Duodenal mucosa (tissue), 2 donors: ENCODE measurements at regions not wholly inside any gene's neighbourhood (a gene's known extent, or its start where the extent isn't known, plus 50 kb on each side); places are given as distances from the start of the nearest gene placed in this dataset.

Experiments
- H3K27ac ChIP-seq: one replicate; pipeline ENCODE4 v1.7.0; 2013; ENCODE audit warnings: low read depth, low read length
- H3K27me3 ChIP-seq, 2 donors: one replicate each; pipeline ENCODE4 v1.7.0; 2013; ENCODE audit warnings: low read length in 2 of 2, control low read depth in 1 of 2; ENCODE audit not compliant: insufficient read depth in 2 of 2, control insufficient read depth in 1 of 2
- H3K36me3 ChIP-seq, 2 donors: one replicate each; pipeline ENCODE4 v1.7.0; 2013; ENCODE audit warnings: low read length in 2 of 2, control low read depth in 1 of 2; ENCODE audit not compliant: insufficient read depth in 2 of 2, control insufficient read depth in 1 of 2
- H3K4me1 ChIP-seq, 2 donors: one replicate each; pipeline ENCODE4 v1.7.0; 2013; ENCODE audit warnings: low read length in 2 of 2, control low read depth in 1 of 2; ENCODE audit not compliant: insufficient read depth in 2 of 2, control insufficient read depth in 1 of 2
- H3K4me3 ChIP-seq, 2 donors: one replicate each; pipeline ENCODE4 v1.7.0; 2013; ENCODE audit warnings: low read length in 2 of 2, low read depth in 1 of 2
- H3K9ac ChIP-seq, 2 donors: one replicate each; pipeline ENCODE4 v1.7.0; 2013; ENCODE audit warnings: low read length in 2 of 2, low read depth in 1 of 2
- H3K9me3 ChIP-seq, 2 donors: one replicate each; pipeline ENCODE4 v1.7.0; 2013; ENCODE audit warnings: low read length in 2 of 2, control low read depth in 1 of 2; ENCODE audit not compliant: control insufficient read depth in 1 of 2

DNA sequence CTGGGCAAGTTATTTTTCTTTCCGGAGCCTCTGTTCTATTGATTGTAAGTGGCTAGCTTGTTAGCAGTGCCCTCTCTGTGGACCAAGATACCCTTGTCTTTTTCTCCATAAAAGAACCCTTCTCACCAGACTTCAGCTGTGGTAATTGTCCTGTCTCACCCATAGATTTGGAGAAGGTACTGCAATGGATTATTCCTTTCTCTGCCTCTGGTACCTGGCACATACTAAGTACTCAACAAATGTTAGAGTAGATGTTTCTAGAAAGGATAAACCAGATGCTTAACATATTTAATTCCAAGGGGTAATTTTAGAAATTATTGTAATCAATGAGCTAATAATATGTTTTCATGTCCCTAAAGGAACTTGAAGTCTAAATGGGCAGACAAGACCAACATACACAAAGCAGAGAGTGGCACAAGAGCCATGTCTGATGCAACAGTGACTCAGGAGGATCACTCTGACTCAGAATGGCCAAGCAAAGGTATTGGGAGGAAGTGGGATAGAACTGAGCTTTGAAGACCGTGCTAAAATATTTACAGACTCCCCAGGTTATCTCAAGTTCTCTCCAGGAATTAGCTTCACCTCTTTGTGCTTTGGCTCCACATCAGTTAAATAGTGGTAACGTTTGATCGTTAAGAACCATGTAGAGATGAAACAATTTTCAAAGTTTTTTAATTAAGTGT lies 129.7 kb upstream of the OSR1 start:
- H3K9ac ChIP-seq = no peak overlapping the region

GRCh38 chr2:19484736-19485135 lies 126.3 kb upstream of the OSR1 start:
- H3K4me3 ChIP-seq = no peak overlapping the region
- no peaks in the 10 kb centered on the region for H3K4me1 ChIP-seq
- H3K9me3 ChIP-seq = no peaks in the 10 kb centered on the region
- H3K27ac ChIP-seq = no peak overlapping the region
- H3K27me3 ChIP-seq = no peaks in the 10 kb centered on the region
- no peak overlapping the region for H3K9ac ChIP-seq
- H3K36me3 ChIP-seq = no peaks in the 10 kb centered on the region

More for the DNA sequence above, 129.7 kb upstream of the OSR1 start:
- Histone ChIP-seq H3K27ac (no peak overlapping the region), H3K4me3 (no peak overlapping the region), H3K4me1 (no peaks in the 10 kb centered on the region), H3K9me3 (no peaks in the 10 kb centered on the region), H3K27me3 (no peaks in the 10 kb centered on the region), H3K36me3 (no peaks in the 10 kb centered on the region)

DNA sequence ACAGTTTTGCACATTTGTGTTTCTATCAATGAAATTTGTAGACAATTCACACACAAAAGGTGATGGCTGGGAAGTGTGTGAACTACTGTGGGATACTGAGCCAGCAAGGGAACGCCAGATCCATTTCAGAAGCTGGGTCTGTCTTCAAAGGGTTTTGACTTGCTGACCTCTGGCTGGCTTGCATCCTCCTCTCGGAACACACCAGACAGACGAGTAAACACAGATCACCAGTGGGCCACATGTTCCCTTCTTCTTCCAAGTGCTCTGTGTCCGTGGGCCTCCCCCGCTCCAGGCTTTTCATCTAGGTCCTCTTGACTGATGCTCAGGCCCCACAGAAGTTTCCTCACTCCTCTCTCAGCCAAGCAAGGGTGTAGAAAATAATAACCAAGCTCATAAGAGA lies 122.2 kb upstream of the OSR1 start:
- no peaks in the 10 kb centered on the region for H3K36me3 ChIP-seq
- H3K27me3 ChIP-seq = no peaks in the 10 kb centered on the region
- H3K9me3 ChIP-seq = no peaks in the 10 kb centered on the region
- H3K27ac ChIP-seq = no peak overlapping the region
- H3K4me3 ChIP-seq = no peak overlapping the region
- no peak overlapping the region for H3K9ac ChIP-seq
- H3K4me1 ChIP-seq = no peaks in the 10 kb centered on the region

GRCh38 chr2:19479666-19480065 lies 121.2 kb upstream of the OSR1 start:
- H3K27me3 ChIP-seq = no peaks in the 10 kb centered on the region
- H3K9me3 ChIP-seq = no peaks in the 10 kb centered on the region
- H3K27ac ChIP-seq = no peak overlapping the region
- H3K36me3 ChIP-seq = no peaks in the 10 kb centered on the region
- no peak overlapping the region for H3K9ac ChIP-seq
- no peak overlapping the region for H3K4me3 ChIP-seq
- H3K4me1 ChIP-seq = no peaks in the 10 kb centered on the region

GRCh38 chr2:19478409-19478808 lies 120.0 kb upstream of the OSR1 start:
- Histone ChIP-seq H3K4me3 (no peak overlapping the region), H3K9me3 (no peaks in the 10 kb centered on the region), H3K9ac (no peak overlapping the region), H3K27ac (no peak overlapping the region), H3K4me1 (peaks cover 0 to 4% of the 10 kb centered on the region in 2 donors), H3K27me3 (no peaks in the 10 kb centered on the region), H3K36me3 (no peaks in the 10 kb centered on the region)

- Histone ChIP-seq H3K9me3 (no peaks in the 10 kb centered on the region), H3K27me3 (no peaks in the 10 kb centered on the region), H3K4me3 (no peak overlapping the region), H3K36me3 (no peaks in the 10 kb centered on the region), H3K4me1 (peaks cover 0 to 7% of the 10 kb centered on the region in 2 donors), H3K9ac (no peak overlapping the region), H3K27ac (no peak overlapping the region)
Observed at GRCh38 chr2:19476327-19476726, 117.9 kb upstream of the OSR1 start.

DNA sequence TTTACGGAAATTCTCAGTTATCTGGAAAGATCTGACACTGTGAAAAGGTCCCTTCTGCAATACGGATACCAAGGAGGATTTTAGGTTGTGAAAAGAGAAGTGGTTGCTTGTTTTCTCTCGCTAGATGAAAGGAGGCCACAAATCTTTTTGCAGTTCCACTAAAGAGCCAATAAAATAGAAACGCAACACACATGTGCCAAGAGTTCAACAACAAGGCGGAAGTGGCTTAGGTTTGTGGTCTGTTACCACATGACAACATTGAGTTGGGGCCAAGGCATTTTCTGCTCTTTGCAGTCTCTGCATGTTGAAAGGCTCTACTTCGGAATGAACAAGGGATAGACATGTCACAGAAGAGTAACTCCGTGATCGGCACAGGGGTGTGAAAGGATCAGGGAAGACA lies 115.7 kb upstream of the OSR1 start:
- Histone ChIP-seq H3K9me3 (no peaks in the 10 kb centered on the region), H3K4me3 (no peak overlapping the region), H3K4me1 (peaks cover 0 to 7% of the 10 kb centered on the region in 2 donors), H3K9ac (no peak overlapping the region), H3K36me3 (no peaks in the 10 kb centered on the region), H3K27ac (no peak overlapping the region), H3K27me3 (no peaks in the 10 kb centered on the region)

DNA sequence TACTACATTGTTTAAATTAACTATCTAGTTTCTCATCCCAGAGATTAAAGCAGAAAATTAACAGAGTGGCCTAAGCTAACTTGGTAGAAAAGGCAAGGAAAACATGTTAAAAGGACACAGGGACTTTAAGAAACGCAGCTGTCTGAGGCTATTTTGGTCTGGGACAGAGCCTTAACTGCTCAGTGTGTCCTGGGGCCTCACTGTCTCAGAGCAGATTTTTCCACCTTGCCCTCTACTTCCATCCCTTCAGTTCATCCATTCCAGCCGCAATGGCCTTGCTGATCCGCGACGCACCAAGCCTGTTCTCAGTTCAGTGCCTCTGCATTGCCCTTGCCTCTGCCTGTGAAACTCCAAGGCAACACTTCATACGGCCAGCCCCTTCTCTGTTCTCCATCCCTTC lies 114.9 kb upstream of the OSR1 start:
- Histone ChIP-seq H3K4me3 (no peak overlapping the region), H3K36me3 (no peaks in the 10 kb centered on the region), H3K4me1 (peaks cover 0 to 7% of the 10 kb centered on the region in 2 donors), H3K9me3 (no peaks in the 10 kb centered on the region), H3K9ac (no peak overlapping the region), H3K27ac (no peak overlapping the region), H3K27me3 (no peaks in the 10 kb centered on the region)

- Histone ChIP-seq H3K4me3 (no peak overlapping the region), H3K4me1 (peaks cover 0 to 7% of the 10 kb centered on the region in 2 donors), H3K36me3 (no peaks in the 10 kb centered on the region), H3K27me3 (no peaks in the 10 kb centered on the region), H3K9ac (no peak overlapping the region), H3K27ac (no peak overlapping the region), H3K9me3 (no peaks in the 10 kb centered on the region)
Observed at GRCh38 chr2:19472391-19472978, 114.1 kb upstream of the OSR1 start.

- no peak overlapping the region for H3K4me3 ChIP-seq
- H3K9ac ChIP-seq = no peak overlapping the region
- peaks cover 0 to 7% of the 10 kb centered on the region in 2 donors for H3K4me1 ChIP-seq
- no peak overlapping the region for H3K27ac ChIP-seq
- H3K27me3 ChIP-seq = no peaks in the 10 kb centered on the region
- H3K9me3 ChIP-seq = no peaks in the 10 kb centered on the region
- no peaks in the 10 kb centered on the region for H3K36me3 ChIP-seq
Observed at GRCh38 chr2:19471491-19471890, 113.1 kb upstream of the OSR1 start.
